ENCODE measurements at regions not wholly inside any gene's neighbourhood (a gene's known extent, or its start where the extent isn't known, plus 50 kb on each side); places are given as distances from the start of the nearest gene placed in this dataset.
A peak's percentile ranks its signal among the peaks of the same experiment; 100 is the strongest.

GRCh38 chr14:53356361-53357150 lies 203.4 kb upstream of the DDHD1 start:
- H3K27ac ChIP-seq (ENCODE audit: control insufficient read depth, insufficient read depth, low read length): peak overlapping the region; percentile 23
- no peaks in the 10 kb centered on the region for H3K79me2 ChIP-seq (ENCODE audit: control insufficient read depth, insufficient read depth, low read length)
- H3K4me1 ChIP-seq (ENCODE audit: control insufficient read depth, extremely low read depth, insufficient read depth, low read length): peaks cover 20% of the 10 kb centered on the region
- FAIRE-seq: no peak
- no peaks in the 10 kb centered on the region for H4K20me1 ChIP-seq (ENCODE audit: control insufficient read depth, extremely low read depth, insufficient read depth, low read length)
- H3K9me1 ChIP-seq (ENCODE audit: control insufficient read depth, extremely low read depth, insufficient read depth, low read length): no peaks in the 10 kb centered on the region
- no peak for TF ChIP-seq EZH2 (IDR thresholded peaks at IDR 0.05; ENCODE audit: low read length)
- TF ChIP-seq, protein P1, sequence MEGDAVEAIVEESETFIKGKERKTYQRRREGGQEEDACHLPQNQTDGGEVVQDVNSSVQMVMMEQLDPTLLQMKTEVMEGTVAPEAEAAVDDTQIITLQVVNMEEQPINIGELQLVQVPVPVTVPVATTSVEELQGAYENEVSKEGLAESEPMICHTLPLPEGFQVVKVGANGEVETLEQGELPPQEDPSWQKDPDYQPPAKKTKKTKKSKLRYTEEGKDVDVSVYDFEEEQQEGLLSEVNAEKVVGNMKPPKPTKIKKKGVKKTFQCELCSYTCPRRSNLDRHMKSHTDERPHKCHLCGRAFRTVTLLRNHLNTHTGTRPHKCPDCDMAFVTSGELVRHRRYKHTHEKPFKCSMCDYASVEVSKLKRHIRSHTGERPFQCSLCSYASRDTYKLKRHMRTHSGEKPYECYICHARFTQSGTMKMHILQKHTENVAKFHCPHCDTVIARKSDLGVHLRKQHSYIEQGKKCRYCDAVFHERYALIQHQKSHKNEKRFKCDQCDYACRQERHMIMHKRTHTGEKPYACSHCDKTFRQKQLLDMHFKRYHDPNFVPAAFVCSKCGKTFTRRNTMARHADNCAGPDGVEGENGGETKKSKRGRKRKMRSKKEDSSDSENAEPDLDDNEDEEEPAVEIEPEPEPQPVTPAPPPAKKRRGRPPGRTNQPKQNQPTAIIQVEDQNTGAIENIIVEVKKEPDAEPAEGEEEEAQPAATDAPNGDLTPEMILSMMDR (optimal IDR thresholded peaks at IDR 0.05 in 1 of 3, IDR thresholded peaks at IDR 0.05 in 1 of 3, conservative IDR thresholded peaks at IDR 0.05 in 1 of 3; ENCODE audit: extremely low read depth in 1 of 3, insufficient read depth in 2 of 3, low read length in 3 of 3): no peak
- H3K36me3 ChIP-seq (ENCODE audit: control insufficient read depth in 2 of 2, extremely low read depth in 1 of 2, insufficient read depth in 2 of 2, low read length in 2 of 2): no peaks in the 10 kb centered on the region
- no peaks in the 10 kb centered on the region for H3K27me3 ChIP-seq (ENCODE audit: control insufficient read depth, extremely low read depth, insufficient read depth, low read length)
- no peak overlapping the region for H3K4me2 ChIP-seq (ENCODE audit: control insufficient read depth, extremely low read depth, insufficient read depth, low read depth, low read length)
- no peaks in the 10 kb centered on the region for H3K9me3 ChIP-seq (ENCODE audit: control insufficient read depth, low read depth, low read length)
- H3K9ac ChIP-seq (ENCODE audit: control insufficient read depth, extremely low read depth, insufficient read depth, low read length): no peak overlapping the region
- H3K4me3 ChIP-seq (ENCODE audit: control insufficient read depth in 2 of 3, extremely low read depth in 1 of 3, insufficient read depth in 2 of 3, low read depth in 1 of 3, low read length in 3 of 3): no peak overlapping the region
- no peak for DNase-seq (ENCODE audit: low read depth, low spot score)
- dilution Hi-C loops (cut with MboI; ENCODE audit: extremely low pct_ligation_motif_present, low sequenced_read_pairs): no loop called here
- H2AFZ ChIP-seq (ENCODE audit: control insufficient read depth, low read length): peak overlapping the region; percentile 27

DNA sequence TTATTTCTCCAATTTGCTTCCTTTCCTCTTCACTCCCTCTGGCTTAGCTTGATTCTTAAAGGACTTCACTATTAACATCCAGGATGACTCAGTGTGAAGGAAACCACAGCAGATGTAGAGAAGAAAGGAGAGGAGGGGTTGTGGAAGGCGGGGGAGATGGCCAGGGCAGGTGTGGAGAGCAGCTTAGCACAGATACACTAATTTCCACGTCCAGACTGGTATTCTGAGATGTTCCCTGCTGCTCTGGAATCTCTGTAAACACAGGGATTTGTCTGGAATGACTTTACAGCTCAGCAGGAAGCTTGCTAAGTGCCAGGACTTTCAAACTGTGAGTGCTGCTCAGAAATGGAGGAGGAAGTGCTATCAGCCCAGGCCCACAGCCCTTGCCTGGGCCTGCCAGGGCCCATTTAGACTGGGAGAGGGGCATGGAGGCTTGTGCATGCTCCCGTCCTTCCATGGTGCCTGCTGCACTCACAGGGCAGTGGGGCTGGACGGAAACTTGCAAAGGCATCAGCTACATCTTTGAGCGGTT lies 202.5 kb upstream of the DDHD1 start:
- Histone ChIP-seq H3K9ac (ENCODE audit: control insufficient read depth, extremely low read depth, insufficient read depth, low read length) (no peak overlapping the region), H3K9me3 (ENCODE audit: control insufficient read depth, low read depth, low read length) (no peaks in the 10 kb centered on the region), H3K4me3 (ENCODE audit: control insufficient read depth in 2 of 3, extremely low read depth in 1 of 3, insufficient read depth in 2 of 3, low read depth in 1 of 3, low read length in 3 of 3) (no peak overlapping the region), H3K4me2 (ENCODE audit: control insufficient read depth, extremely low read depth, insufficient read depth, low read depth, low read length) (peak overlapping the region; percentile 57), H3K27ac (ENCODE audit: control insufficient read depth, insufficient read depth, low read length) (peak overlapping the region; percentile 23), H2AFZ (ENCODE audit: control insufficient read depth, low read length) (peak overlapping the region; percentile 74), H3K36me3 (ENCODE audit: control insufficient read depth in 2 of 2, extremely low read depth in 1 of 2, insufficient read depth in 2 of 2, low read length in 2 of 2) (no peaks in the 10 kb centered on the region), H3K4me1 (ENCODE audit: control insufficient read depth, extremely low read depth, insufficient read depth, low read length) (peaks cover 20% of the 10 kb centered on the region), H3K27me3 (ENCODE audit: control insufficient read depth, extremely low read depth, insufficient read depth, low read length) (no peaks in the 10 kb centered on the region), H3K79me2 (ENCODE audit: control insufficient read depth, insufficient read depth, low read length) (no peaks in the 10 kb centered on the region), H4K20me1 (ENCODE audit: control insufficient read depth, extremely low read depth, insufficient read depth, low read length) (no peaks in the 10 kb centered on the region), H3K9me1 (ENCODE audit: control insufficient read depth, extremely low read depth, insufficient read depth, low read length) (no peaks in the 10 kb centered on the region)
- FAIRE-seq: peak; percentile 89
- TF ChIP-seq EZH2 (IDR thresholded peaks at IDR 0.05; ENCODE audit: low read length): no peak
- TF ChIP-seq, protein P1 (optimal IDR thresholded peaks at IDR 0.05 in 1 of 3, IDR thresholded peaks at IDR 0.05 in 1 of 3, conservative IDR thresholded peaks at IDR 0.05 in 1 of 3; ENCODE audit: extremely low read depth in 1 of 3, insufficient read depth in 2 of 3, low read length in 3 of 3): no peak
- DNase-seq (ENCODE audit: low read depth, low spot score): peak; percentile 36
- dilution Hi-C loops (cut with MboI; ENCODE audit: extremely low pct_ligation_motif_present, low sequenced_read_pairs): no loop called here

Measured in keratinocyte (primary cell).